GM23248 (cell line): ENCODE measurements at regions not wholly inside any gene's neighbourhood (a gene's known extent, or its start where the extent isn't known, plus 50 kb on each side); places are given as distances from the start of the nearest gene placed in this dataset.

Experiments
- EZH2 ChIP-seq: fragments of 200-600 bp; sonication (generic); IDR thresholded peaks from 2 replicates; pipeline ENCODE4 v1.6.1; 2018; ENCODE audit warnings: antibody characterized with exemption, mild to moderate bottlenecking; ENCODE audit not compliant: insufficient read depth, poor library complexity, severe bottlenecking
- EZH2phosphoT487 ChIP-seq: fragments of 200-600 bp; sonication (generic); IDR thresholded peaks from 2 replicates; pipeline ENCODE4 v1.6.1; 2018; ENCODE audit warnings: antibody characterized with exemption, moderate library complexity, mild to moderate bottlenecking, low read depth; ENCODE audit not compliant: insufficient read depth

- TF ChIP-seq EZH2: no peak
- no peak for TF ChIP-seq EZH2phosphoT487
Observed at GRCh38 chr22:44599084-44599483, 101.1 kb upstream of the RTL6 start.
